HL-60 (cell line): ENCODE measurements at regions not wholly inside any gene's neighbourhood (a gene's known extent, or its start where the extent isn't known, plus 50 kb on each side); places are given as distances from the start of the nearest gene placed in this dataset.

ENCODE experiments used
- GABPA ChIP-seq: IDR thresholded peaks from 2 replicates; pipeline ENCODE4 v1.6.1; 2012; ENCODE audit warnings: low read depth
- POLR2AphosphoS5 ChIP-seq: IDR thresholded peaks from 2 replicates; pipeline ENCODE4 v1.6.1; 2012; ENCODE audit warnings: low read depth
- TF ChIP-seq, protein P1 (sequence below): IDR thresholded peaks from one replicate; pipeline ENCODE4 v1.5.1; 2011; ENCODE audit warnings: low read length, control low read depth, inconsistent platforms; ENCODE audit not compliant: insufficient read depth

DNA sequence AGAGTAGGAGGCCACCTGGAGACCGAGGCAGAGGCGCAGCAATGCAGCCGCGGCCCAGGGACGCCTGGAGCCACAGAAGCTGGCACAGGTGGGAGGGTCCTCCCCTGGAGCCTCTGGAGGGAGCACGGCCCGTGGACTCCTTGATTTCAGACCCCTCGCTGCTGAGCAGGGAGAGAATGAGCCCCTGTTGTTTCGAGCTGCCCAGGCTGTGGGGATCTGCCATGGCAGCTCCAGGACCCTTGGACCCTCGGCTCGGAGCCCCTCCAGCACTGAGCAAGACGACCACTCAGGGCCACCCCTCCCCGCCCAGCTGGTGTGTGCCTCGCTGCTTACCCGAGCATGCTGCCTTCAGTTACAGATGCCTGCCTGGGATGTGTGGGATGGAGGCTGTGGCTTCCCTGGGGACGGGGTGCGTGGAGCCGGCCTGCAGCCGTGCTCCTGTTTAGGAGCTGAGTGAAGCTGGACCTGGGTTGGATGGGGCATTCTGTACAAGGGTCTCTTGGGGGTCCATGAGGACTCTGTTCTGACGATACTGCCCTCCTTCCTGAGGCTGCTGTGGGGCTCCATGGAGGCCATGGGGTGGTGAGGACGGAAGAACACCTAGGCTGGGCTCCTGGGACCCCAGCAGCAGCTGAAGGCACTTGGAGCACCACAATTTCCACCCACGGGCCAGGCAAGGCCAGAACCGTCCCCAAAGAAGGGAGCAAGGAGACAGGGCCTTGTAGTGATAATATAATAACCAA, 115.1 kb upstream of the LPCAT1 start:
- TF ChIP-seq, protein P1, sequence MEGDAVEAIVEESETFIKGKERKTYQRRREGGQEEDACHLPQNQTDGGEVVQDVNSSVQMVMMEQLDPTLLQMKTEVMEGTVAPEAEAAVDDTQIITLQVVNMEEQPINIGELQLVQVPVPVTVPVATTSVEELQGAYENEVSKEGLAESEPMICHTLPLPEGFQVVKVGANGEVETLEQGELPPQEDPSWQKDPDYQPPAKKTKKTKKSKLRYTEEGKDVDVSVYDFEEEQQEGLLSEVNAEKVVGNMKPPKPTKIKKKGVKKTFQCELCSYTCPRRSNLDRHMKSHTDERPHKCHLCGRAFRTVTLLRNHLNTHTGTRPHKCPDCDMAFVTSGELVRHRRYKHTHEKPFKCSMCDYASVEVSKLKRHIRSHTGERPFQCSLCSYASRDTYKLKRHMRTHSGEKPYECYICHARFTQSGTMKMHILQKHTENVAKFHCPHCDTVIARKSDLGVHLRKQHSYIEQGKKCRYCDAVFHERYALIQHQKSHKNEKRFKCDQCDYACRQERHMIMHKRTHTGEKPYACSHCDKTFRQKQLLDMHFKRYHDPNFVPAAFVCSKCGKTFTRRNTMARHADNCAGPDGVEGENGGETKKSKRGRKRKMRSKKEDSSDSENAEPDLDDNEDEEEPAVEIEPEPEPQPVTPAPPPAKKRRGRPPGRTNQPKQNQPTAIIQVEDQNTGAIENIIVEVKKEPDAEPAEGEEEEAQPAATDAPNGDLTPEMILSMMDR, result no peak
- TF ChIP-seq POLR2AphosphoS5 (no peak), GABPA (no peak)
